Suprapubic skin (tissue), 4 donors: ENCODE measurements at regions not wholly inside any gene's neighbourhood (a gene's known extent, or its start where the extent isn't known, plus 50 kb on each side); places are given as distances from the start of the nearest gene placed in this dataset.

ENCODE experiments used
- CTCF ChIP-seq, 2 donors: fragments of 200-600 bp in 1 of 2; fragments of 450-650 bp in 1 of 2; sonication (generic) in 1 of 2; IDR thresholded peaks; one replicate each; pipeline ENCODE4 v1.5.1; 2016 to 2019; ENCODE audit warnings: antibody characterized with exemption in 2 of 2, mild to moderate bottlenecking in 1 of 2, moderate library complexity in 1 of 2
- POLR2A ChIP-seq, 2 donors: fragments of 450-650 bp; IDR thresholded peaks; one replicate each; pipeline ENCODE4 v1.6.1; 2017; ENCODE audit warnings: antibody characterized with exemption in 2 of 2, mild to moderate bottlenecking in 2 of 2, moderate library complexity in 2 of 2
- POLR2AphosphoS5 ChIP-seq, 3 donors: sonication (generic); formaldehyde crosslinking; IDR thresholded peaks; one replicate each; pipeline ENCODE4 v1.6.1; 2017; ENCODE audit warnings: antibody characterized with exemption in 3 of 3

DNA sequence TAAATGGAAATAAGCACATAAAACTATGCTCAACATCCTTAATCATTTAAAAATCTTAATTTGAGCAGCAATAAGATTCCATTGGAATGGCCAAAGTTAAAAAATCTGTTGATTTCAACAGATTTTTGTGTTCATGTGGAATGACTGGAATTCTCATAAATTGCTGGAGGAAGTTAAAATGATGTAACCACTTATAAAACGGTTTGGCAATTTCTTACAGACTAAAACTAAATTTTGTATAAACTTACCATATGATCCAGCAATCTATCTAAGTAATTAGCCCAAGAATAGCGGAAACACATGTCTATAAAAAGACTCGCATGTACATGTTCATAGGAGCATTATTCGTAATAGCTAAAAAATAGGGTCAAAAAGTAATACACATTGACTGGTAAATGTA lies 1713.6 kb downstream of the SI start:
- TF ChIP-seq CTCF (IDR thresholded peaks at IDR 0.05) (no peak), POLR2AphosphoS5 (IDR thresholded peaks at IDR 0.05) (no peak), POLR2A (IDR thresholded peaks at IDR 0.05) (no peak)
